AG04449 (cell line): ENCODE measurements at regions not wholly inside any gene's neighbourhood (a gene's known extent, or its start where the extent isn't known, plus 50 kb on each side); places are given as distances from the start of the nearest gene placed in this dataset.
A peak's percentile ranks its signal among the peaks of the same experiment; 100 is the strongest.

Source experiments
- CTCF ChIA-PET: fragments of 350-600 bp; formaldehyde crosslinking; extraction: SDS; loops from one replicate; lab custom pipeline; 2021; ENCODE audit warnings: antibody characterized with exemption; lab: Yijun Ruan, JAX
- POLR2A ChIA-PET: fragments of 400-600, 350-600 bp; formaldehyde crosslinking; extraction: SDS; loops from one replicate; lab custom pipeline; 2020; ENCODE audit warnings: antibody characterized with exemption, inconsistent platforms; lab: Yijun Ruan, JAX
- DNase-seq: peaks from one replicate; pipeline ENCODE4 v3.0.0-alpha.2; 2010; ENCODE audit warnings: low read depth, low spot score
- H3K4me3 ChIP-seq: 2 replicates; pipeline ENCODE4 v1.5.1; 2011; ENCODE audit warnings: low read depth, mild to moderate bottlenecking, control low read depth, low read length
- TF ChIP-seq, protein P1 (sequence below): IDR thresholded peaks from one replicate; pipeline ENCODE4 v1.5.1; 2011; ENCODE audit warnings: mild to moderate bottlenecking, moderate library complexity, low read length, control low read depth, inconsistent platforms; ENCODE audit not compliant: insufficient read depth; ENCODE audit errors: missing control alignments

- ChIA-PET POLR2A (no interaction called here), CTCF (no interaction called here)
- peak; percentile 4 for DNase-seq
- TF ChIP-seq, protein P1, sequence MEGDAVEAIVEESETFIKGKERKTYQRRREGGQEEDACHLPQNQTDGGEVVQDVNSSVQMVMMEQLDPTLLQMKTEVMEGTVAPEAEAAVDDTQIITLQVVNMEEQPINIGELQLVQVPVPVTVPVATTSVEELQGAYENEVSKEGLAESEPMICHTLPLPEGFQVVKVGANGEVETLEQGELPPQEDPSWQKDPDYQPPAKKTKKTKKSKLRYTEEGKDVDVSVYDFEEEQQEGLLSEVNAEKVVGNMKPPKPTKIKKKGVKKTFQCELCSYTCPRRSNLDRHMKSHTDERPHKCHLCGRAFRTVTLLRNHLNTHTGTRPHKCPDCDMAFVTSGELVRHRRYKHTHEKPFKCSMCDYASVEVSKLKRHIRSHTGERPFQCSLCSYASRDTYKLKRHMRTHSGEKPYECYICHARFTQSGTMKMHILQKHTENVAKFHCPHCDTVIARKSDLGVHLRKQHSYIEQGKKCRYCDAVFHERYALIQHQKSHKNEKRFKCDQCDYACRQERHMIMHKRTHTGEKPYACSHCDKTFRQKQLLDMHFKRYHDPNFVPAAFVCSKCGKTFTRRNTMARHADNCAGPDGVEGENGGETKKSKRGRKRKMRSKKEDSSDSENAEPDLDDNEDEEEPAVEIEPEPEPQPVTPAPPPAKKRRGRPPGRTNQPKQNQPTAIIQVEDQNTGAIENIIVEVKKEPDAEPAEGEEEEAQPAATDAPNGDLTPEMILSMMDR = no peak
- H3K4me3 ChIP-seq = no peak overlapping the region
Observed at GRCh38 chr4:132001542-132001941, 1147.6 kb upstream of the PCDH10 start.

GRCh38 chr4:132003593-132003992, 1145.5 kb upstream of the PCDH10 start:
- DNase-seq = no peak
- POLR2A ChIA-PET = no interaction called here
- TF ChIP-seq, protein P1 = no peak
- H3K4me3 ChIP-seq = no peak overlapping the region
- CTCF ChIA-PET = no interaction called here

DNA sequence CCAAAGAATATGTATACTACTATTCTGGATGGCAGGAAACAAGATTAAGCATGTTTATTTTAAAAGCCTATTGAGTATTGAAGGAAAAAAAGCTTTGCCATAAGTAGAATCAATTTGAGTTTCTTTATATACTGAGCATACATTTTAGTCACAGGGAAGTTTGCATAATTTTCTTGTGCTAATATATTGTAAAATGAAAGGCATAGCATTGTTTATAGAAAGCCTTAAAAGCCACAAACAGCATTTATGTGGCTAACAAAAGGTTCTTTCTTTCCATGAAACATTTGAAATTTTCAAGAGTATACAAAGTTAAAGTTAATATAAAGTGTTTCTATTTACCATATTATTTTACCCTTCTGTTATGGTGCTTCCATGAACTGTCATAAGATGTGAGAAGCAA, 1133.8 kb upstream of the PCDH10 start:
- CTCF ChIA-PET = no interaction called here
- H3K4me3 ChIP-seq = no peak overlapping the region
- TF ChIP-seq, protein P1 = no peak
- no peak for DNase-seq
- POLR2A ChIA-PET = no interaction called here

GRCh38 chr4:132016703-132017350, 1132.3 kb upstream of the PCDH10 start:
- ChIA-PET CTCF (no interaction called here), POLR2A (no interaction called here)
- TF ChIP-seq, protein P1 = no peak
- no peak overlapping the region for H3K4me3 ChIP-seq
- DNase-seq = no peak

GRCh38 chr4:132026166-132026565, 1122.9 kb upstream of the PCDH10 start:
- ChIA-PET CTCF (no interaction called here), POLR2A (no interaction called here)
- H3K4me3 ChIP-seq = no peak overlapping the region
- no peak for DNase-seq
- TF ChIP-seq, protein P1 = no peak

GRCh38 chr4:132026816-132027215, 1122.3 kb upstream of the PCDH10 start:
- CTCF ChIA-PET = no interaction called here
- DNase-seq = no peak
- no peak overlapping the region for H3K4me3 ChIP-seq
- POLR2A ChIA-PET = no interaction called here
- TF ChIP-seq, protein P1 = no peak
